Ishikawa (cell line): ENCODE measurements at regions not wholly inside any gene's neighbourhood (a gene's known extent, or its start where the extent isn't known, plus 50 kb on each side); places are given as distances from the start of the nearest gene placed in this dataset.

Source experiments
- EP300 ChIP-seq: IDR thresholded peaks from 2 replicates; pipeline ENCODE4 v1.6.1; 2012; ENCODE audit warnings: borderline replicate concordance
- TAF1 ChIP-seq: IDR thresholded peaks from 2 replicates; pipeline ENCODE4 v1.6.1; 2012; ENCODE audit warnings: low read depth, mild to moderate bottlenecking
- YY1 ChIP-seq: IDR thresholded peaks from 2 replicates; pipeline ENCODE4 v1.6.1; 2012; ENCODE audit warnings: low read depth

GRCh38 chr15:61309617-61310016 is 80.5 kb upstream of the RORA start:
- TF ChIP-seq YY1 (no peak), EP300 (no peak), TAF1 (no peak)
